H9 (cell line): ENCODE measurements at regions not wholly inside any gene's neighbourhood (a gene's known extent, or its start where the extent isn't known, plus 50 kb on each side); places are given as distances from the start of the nearest gene placed in this dataset.

Experiments used
- DNase-seq: peaks from one replicate; pipeline ENCODE4 v3.0.0-alpha.2; 2017
- H2AFZ ChIP-seq: one replicate; pipeline ENCODE4 v1.6.1; 2013; ENCODE audit warnings: mild to moderate bottlenecking, low read length, control low read depth, moderate library complexity
- H2AK5ac ChIP-seq: 2 replicates; pipeline ENCODE4 v1.6.1; 2013; ENCODE audit warnings: low read length, control low read depth, mixed read lengths; ENCODE audit not compliant: insufficient read length
- H2BK120ac ChIP-seq: one replicate; pipeline ENCODE4 v1.6.1; 2013; ENCODE audit warnings: low read depth, mild to moderate bottlenecking, low read length, control low read depth, inconsistent platforms; ENCODE audit not compliant: poor library complexity, severe bottlenecking
- H2BK12ac ChIP-seq: 2 replicates; pipeline ENCODE4 v1.6.1; 2013; ENCODE audit warnings: low read length, control low read depth, mixed read lengths, low read depth; ENCODE audit not compliant: insufficient read length
- H2BK15ac ChIP-seq: 2 replicates; pipeline ENCODE4 v1.6.1; 2013; ENCODE audit warnings: low read depth, low read length, control low read depth
- H2BK20ac ChIP-seq: one replicate; pipeline ENCODE4 v1.6.1; 2013; ENCODE audit warnings: low read depth, mild to moderate bottlenecking, low read length, control low read depth, inconsistent platforms; ENCODE audit not compliant: poor library complexity, severe bottlenecking
- H2BK5ac ChIP-seq: 2 replicates; pipeline ENCODE4 v1.6.1; 2013; ENCODE audit warnings: low read length, control low read depth, mixed read lengths; ENCODE audit not compliant: insufficient read length
- H3K14ac ChIP-seq: 2 replicates; pipeline ENCODE4 v1.6.1; 2013; ENCODE audit warnings: low read length, control low read depth; ENCODE audit not compliant: insufficient read depth
- H3K18ac ChIP-seq: 2 replicates; pipeline ENCODE4 v1.6.1; 2013; ENCODE audit warnings: low read depth, mild to moderate bottlenecking, mixed read lengths, low read length, control low read depth; ENCODE audit not compliant: insufficient read length
- H3K23ac ChIP-seq: 2 replicates; pipeline ENCODE4 v1.6.1; 2013; ENCODE audit warnings: low read length, control low read depth, mixed read lengths, low read depth; ENCODE audit not compliant: insufficient read length
- H3K23me2 ChIP-seq: 2 replicates; pipeline ENCODE4 v1.6.1; 2013; ENCODE audit warnings: low read depth, mild to moderate bottlenecking, mixed read lengths, low read length, control low read depth; ENCODE audit not compliant: insufficient read length, poor library complexity, severe bottlenecking
- H3K27ac ChIP-seq: 2 replicates; pipeline ENCODE4 v1.5.1; 2013; ENCODE audit warnings: low read length, control low read depth, mixed read lengths, low read depth; ENCODE audit not compliant: insufficient read length
- H3K27me3 ChIP-seq: 2 replicates; pipeline ENCODE4 v1.6.1; 2013; ENCODE audit warnings: low read length, control low read depth, inconsistent platforms; ENCODE audit not compliant: insufficient read depth
- H3K4ac ChIP-seq: 2 replicates; pipeline ENCODE4 v1.6.1; 2013; ENCODE audit warnings: low read depth, mild to moderate bottlenecking, control low read depth, inconsistent platforms, low read length, moderate library complexity
- H3K4me1 ChIP-seq: 2 replicates; pipeline ENCODE4 v1.6.1; 2013; ENCODE audit warnings: low read length, control low read depth, inconsistent platforms; ENCODE audit not compliant: insufficient read depth
- H3K4me2 ChIP-seq: 2 replicates; pipeline ENCODE4 v1.6.1; 2013; ENCODE audit warnings: low read length, control low read depth, mixed read lengths; ENCODE audit not compliant: insufficient read length, insufficient read depth
- H3K56ac ChIP-seq: 2 replicates; pipeline ENCODE4 v1.6.1; 2013; ENCODE audit warnings: low read depth, mild to moderate bottlenecking, mixed read lengths, low read length, control low read depth; ENCODE audit not compliant: insufficient read length
- H3K79me1 ChIP-seq: 2 replicates; pipeline ENCODE4 v1.6.1; 2013; ENCODE audit warnings: low read depth, mild to moderate bottlenecking, moderate library complexity, low read length, control low read depth, inconsistent platforms; ENCODE audit not compliant: insufficient read depth, poor library complexity, severe bottlenecking
- H3K79me2 ChIP-seq: 2 replicates; pipeline ENCODE4 v1.6.1; 2013; ENCODE audit warnings: low read length, control low read depth, inconsistent platforms; ENCODE audit not compliant: insufficient read depth
- H3K9ac ChIP-seq: 2 replicates; pipeline ENCODE4 v1.6.1; 2013; ENCODE audit warnings: low read length, control low read depth, mixed read lengths; ENCODE audit not compliant: insufficient read length; ENCODE audit errors: extremely low read depth
- H3K9me3 ChIP-seq: one replicate; pipeline ENCODE4 v1.6.1; 2013; ENCODE audit warnings: low read depth, low read length, inconsistent platforms; ENCODE audit not compliant: control insufficient read depth
- H3T11ph ChIP-seq: one replicate; pipeline ENCODE4 v1.6.1; 2013; ENCODE audit warnings: mild to moderate bottlenecking, low read length, control low read depth, inconsistent platforms
- H4K20me1 ChIP-seq: one replicate; pipeline ENCODE4 v1.6.1; 2013; ENCODE audit not compliant: control insufficient read depth, insufficient read length, insufficient read depth
- H4K5ac ChIP-seq: 2 replicates; pipeline ENCODE4 v1.6.1; 2013; ENCODE audit warnings: low read depth, mild to moderate bottlenecking, mixed read lengths, low read length, control low read depth; ENCODE audit not compliant: insufficient read length
- H4K8ac ChIP-seq: replicated peaks from 2 replicates; pipeline ENCODE4 v1.6.1; 2013; ENCODE audit warnings: low read length, control low read depth, mixed read lengths, low read depth; ENCODE audit not compliant: insufficient read length
- H4K91ac ChIP-seq: 2 replicates; pipeline ENCODE4 v1.6.1; 2013; ENCODE audit warnings: low read depth, mild to moderate bottlenecking, moderate library complexity, mixed read lengths, low read length, control low read depth; ENCODE audit not compliant: insufficient read length
- H3K27ac Mint-ChIP-seq, 3 experiments: 2 replicates in 2 of 3; 3 replicates in 1 of 3; pipeline ENCODE4 v1.8.0; 2020 to 2021; ENCODE audit warnings: mixed read lengths in 3 of 3, mild to moderate bottlenecking in 1 of 3, moderate library complexity in 1 of 3
- H3K27me3 Mint-ChIP-seq: 2 replicates; pipeline ENCODE4 v1.8.0; 2021; ENCODE audit warnings: low read depth, mild to moderate bottlenecking, moderate library complexity, mixed read lengths
- H3K36me3 Mint-ChIP-seq, 3 experiments: 2 replicates in 2 of 3; 3 replicates in 1 of 3; pipeline ENCODE4 v1.8.0; 2020 to 2021; ENCODE audit warnings: low read depth in 3 of 3, mixed read lengths in 3 of 3; ENCODE audit not compliant: insufficient read depth in 1 of 3
- H3K4me1 Mint-ChIP-seq, 2 experiments: 2 replicates each; pipeline ENCODE4 v1.8.0; 2020; ENCODE audit warnings: mixed read lengths in 2 of 2
- H3K4me3 Mint-ChIP-seq, 2 experiments: 2 replicates in 1 of 2; 3 replicates in 1 of 2; pipeline ENCODE4 v1.8.0; 2020 to 2021; ENCODE audit warnings: mild to moderate bottlenecking in 2 of 2, mixed read lengths in 2 of 2, moderate library complexity in 1 of 2
- H3K9me3 Mint-ChIP-seq, 2 experiments: 2 replicates in 1 of 2; 3 replicates in 1 of 2; pipeline ENCODE4 v1.8.0; 2020; ENCODE audit warnings: mild to moderate bottlenecking in 2 of 2, mixed read lengths in 2 of 2, moderate library complexity in 1 of 2
- WGBS: extraction: QIAGEN DNeasy Blood & Tissue Kit; methylation state at CpG from one replicate; pipeline ENCODE4 v1.1.7; 2013; ENCODE audit warnings: missing lambda C conversion rate, low lambda C conversion rate, mixed read lengths; ENCODE audit not compliant: insufficient read length; ENCODE audit errors: extremely low coverage; 5-methylcytosine and 5-hydroxymethylcytosine counted together
- TF ChIP-seq, protein P1 (sequence below): fragments of 200-600 bp; sonication (generic); conservative IDR thresholded peaks from 3 replicates; pipeline ENCODE4 v1.8.0; 2021; ENCODE audit warnings: antibody characterized with exemption, mild to moderate bottlenecking

DNA sequence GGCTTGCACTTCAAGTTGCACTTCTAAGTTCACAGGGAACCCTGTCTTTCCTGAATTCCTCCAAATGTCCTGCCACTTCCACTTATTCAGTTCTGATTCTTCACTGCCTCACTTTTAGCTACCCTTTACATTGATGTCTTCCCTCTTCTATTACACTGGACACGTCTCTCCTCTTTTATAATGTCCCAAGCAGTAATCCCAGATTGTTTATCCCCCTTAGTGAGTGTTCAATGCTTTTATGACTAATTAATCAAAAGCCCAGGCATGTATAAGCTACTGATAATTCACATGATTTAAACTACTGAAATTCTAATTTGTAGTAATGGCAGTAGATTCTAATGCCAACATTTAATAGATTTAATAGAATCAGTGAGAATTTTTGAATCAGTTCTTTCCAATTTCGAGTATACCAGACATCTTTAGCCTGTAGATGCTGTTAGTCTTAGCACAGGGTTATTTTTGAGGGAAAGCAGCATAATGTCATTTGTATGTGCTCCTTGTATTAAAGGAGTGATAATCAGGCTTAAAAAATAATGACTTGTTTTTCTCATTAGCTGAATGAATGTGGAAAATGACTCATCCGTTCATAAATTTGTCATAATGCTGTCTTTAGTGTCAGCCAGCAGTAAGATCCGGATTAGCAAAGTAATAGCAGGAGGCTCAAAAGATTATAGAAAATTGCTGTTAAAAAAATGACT, 703.1 kb downstream of the CENPC start:
- H2BK20ac ChIP-seq = no peak overlapping the region
- no peaks in the 10 kb centered on the region for H4K20me1 ChIP-seq
- no peak overlapping the region for H3K27ac ChIP-seq
- no peak overlapping the region for H4K8ac ChIP-seq
- TF ChIP-seq, protein P1, sequence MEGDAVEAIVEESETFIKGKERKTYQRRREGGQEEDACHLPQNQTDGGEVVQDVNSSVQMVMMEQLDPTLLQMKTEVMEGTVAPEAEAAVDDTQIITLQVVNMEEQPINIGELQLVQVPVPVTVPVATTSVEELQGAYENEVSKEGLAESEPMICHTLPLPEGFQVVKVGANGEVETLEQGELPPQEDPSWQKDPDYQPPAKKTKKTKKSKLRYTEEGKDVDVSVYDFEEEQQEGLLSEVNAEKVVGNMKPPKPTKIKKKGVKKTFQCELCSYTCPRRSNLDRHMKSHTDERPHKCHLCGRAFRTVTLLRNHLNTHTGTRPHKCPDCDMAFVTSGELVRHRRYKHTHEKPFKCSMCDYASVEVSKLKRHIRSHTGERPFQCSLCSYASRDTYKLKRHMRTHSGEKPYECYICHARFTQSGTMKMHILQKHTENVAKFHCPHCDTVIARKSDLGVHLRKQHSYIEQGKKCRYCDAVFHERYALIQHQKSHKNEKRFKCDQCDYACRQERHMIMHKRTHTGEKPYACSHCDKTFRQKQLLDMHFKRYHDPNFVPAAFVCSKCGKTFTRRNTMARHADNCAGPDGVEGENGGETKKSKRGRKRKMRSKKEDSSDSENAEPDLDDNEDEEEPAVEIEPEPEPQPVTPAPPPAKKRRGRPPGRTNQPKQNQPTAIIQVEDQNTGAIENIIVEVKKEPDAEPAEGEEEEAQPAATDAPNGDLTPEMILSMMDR = no peak
- H3K27me3 Mint-ChIP-seq = no peaks in the 10 kb centered on the region
- H3K27ac Mint-ChIP-seq = no peak overlapping the region
- no peak overlapping the region for H3K14ac ChIP-seq
- H4K5ac ChIP-seq = no peak overlapping the region
- no peak overlapping the region for H2BK5ac ChIP-seq
- peaks cover 6 to 16% (median 8%) of the 10 kb centered on the region in 3 experiments; a peak in 5 of 7 replicates for H3K36me3 Mint-ChIP-seq
- no peak overlapping the region for H3K18ac ChIP-seq
- H3K23ac ChIP-seq = no peak overlapping the region
- H2AK5ac ChIP-seq = no peak overlapping the region
- H2BK12ac ChIP-seq = no peak overlapping the region
- no peaks in the 10 kb centered on the region for H3K79me2 ChIP-seq
- peaks cover 10 to 17% of the 10 kb centered on the region in 2 experiments; a peak in 4 of 5 replicates for H3K9me3 Mint-ChIP-seq
- no peak overlapping the region for H3K9ac ChIP-seq
- H2AFZ ChIP-seq = no peak overlapping the region
- H3K4me2 ChIP-seq = no peak overlapping the region
- H3K4ac ChIP-seq = no peak overlapping the region
- H3K79me1 ChIP-seq = no peaks in the 10 kb centered on the region
- H2BK15ac ChIP-seq = no peak overlapping the region
- H4K91ac ChIP-seq = no peak overlapping the region
- H3K4me1 ChIP-seq = no peaks in the 10 kb centered on the region
- no peak overlapping the region for H3K4me3 Mint-ChIP-seq
- H3K23me2 ChIP-seq = no peaks in the 10 kb centered on the region
- no peaks in the 10 kb centered on the region for H3K27me3 ChIP-seq
- WGBS = no CpG with 5 or more reads among the region's 4 CpGs
- H3K9me3 ChIP-seq = no peaks in the 10 kb centered on the region
- H3T11ph ChIP-seq = no peak overlapping the region
- no peak for DNase-seq
- no peak overlapping the region for H3K56ac ChIP-seq
- no peak overlapping the region for H2BK120ac ChIP-seq
- peaks cover 0 to 3% of the 10 kb centered on the region in 2 experiments; a peak in 1 of 4 replicates for H3K4me1 Mint-ChIP-seq
